Adrenal gland (tissue), 5 donors: ENCODE measurements at regions not wholly inside any gene's neighbourhood (a gene's known extent, or its start where the extent isn't known, plus 50 kb on each side); places are given as distances from the start of the nearest gene placed in this dataset.

Experiments used
- CTCF ChIP-seq, 6 experiments: fragments of 450-650 bp in 4 of 6; fragments of 200-600 bp in 2 of 6; sonication (generic) in 1 of 6; IDR thresholded peaks; 1 replicate in 5 of 6; 2 replicates in 1 of 6; pipeline versions ENCODE4 v1.5.1 to v1.8.0; 2016 to 2021; ENCODE audit warnings: antibody characterized with exemption in 6 of 6, mild to moderate bottlenecking in 2 of 6, moderate library complexity in 1 of 6
- POLR2A ChIP-seq, 2 donors: fragments of 450-650 bp; IDR thresholded peaks; one replicate each; pipeline ENCODE4 v1.6.1; 2017; ENCODE audit warnings: antibody characterized with exemption in 2 of 2, mild to moderate bottlenecking in 2 of 2, moderate library complexity in 1 of 2
- donor health status: DM: no; HTN: no; CAD: no.

DNA sequence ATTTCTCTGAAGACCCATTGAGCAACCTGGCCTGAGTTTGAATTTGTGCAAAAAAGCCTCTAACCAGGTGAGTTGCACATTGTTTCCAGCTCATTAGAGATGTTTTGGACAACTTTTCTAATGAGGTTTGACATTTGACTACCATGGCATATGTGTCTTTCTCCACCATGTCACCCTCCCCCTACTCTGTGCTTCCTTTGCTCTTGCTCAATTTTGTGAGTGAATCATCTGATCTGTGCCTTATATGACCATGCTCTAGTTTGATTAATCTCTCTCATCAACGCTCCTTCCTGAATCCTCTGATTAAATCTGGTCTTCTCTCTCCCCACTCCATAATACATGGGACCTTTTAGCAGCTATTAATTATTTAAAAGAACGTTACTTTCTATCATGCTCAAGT, 144.8 kb upstream of the SAMSN1 start:
- TF ChIP-seq CTCF (IDR thresholded peaks at IDR 0.05) (no peak), POLR2A (IDR thresholded peaks at IDR 0.05) (no peak)
